ENCODE measurements at regions not wholly inside any gene's neighbourhood (a gene's known extent, or its start where the extent isn't known, plus 50 kb on each side); places are given as distances from the start of the nearest gene placed in this dataset.

- no peak for TF ChIP-seq CTCF (optimal IDR thresholded peaks at IDR 0.05 in 1 of 3, IDR thresholded peaks at IDR 0.05 in 1 of 3, conservative IDR thresholded peaks at IDR 0.05 in 1 of 3; ENCODE audit: extremely low read depth in 1 of 3, insufficient read depth in 2 of 3, low read length in 3 of 3)
- TF ChIP-seq EZH2 (IDR thresholded peaks at IDR 0.05; ENCODE audit: low read length): no peak
Measured at GRCh38 chr19:29448046-29448445, 77.7 kb upstream of the VSTM2B start.

All from keratinocyte (primary cell).